Left ventricle myocardium inferior (tissue), 1 donor: ENCODE measurements at regions not wholly inside any gene's neighbourhood (a gene's known extent, or its start where the extent isn't known, plus 50 kb on each side); places are given as distances from the start of the nearest gene placed in this dataset.

Experiments
- DNase-seq: peaks from one replicate; pipeline ENCODE4 v3.0.0-alpha.2; 2020
- H3K27ac ChIP-seq: fragments of 200-600 bp; replicated peaks from 2 replicates; pipeline ENCODE4 v1.8.0; 2021
- H3K27me3 ChIP-seq: fragments of 200-600 bp; 2 replicates; pipeline ENCODE4 v1.8.0; 2021; ENCODE audit warnings: low read depth
- H3K36me3 ChIP-seq: fragments of 200-600 bp; 2 replicates; pipeline ENCODE4 v1.8.0; 2021
- H3K4me1 ChIP-seq: fragments of 200-600 bp; 2 replicates; pipeline ENCODE4 v1.8.0; 2021
- H3K4me3 ChIP-seq: fragments of 200-600 bp; 2 replicates; pipeline ENCODE4 v1.8.0; 2021; ENCODE audit warnings: mild to moderate bottlenecking, moderate library complexity
- H3K9me3 ChIP-seq: fragments of 200-600 bp; replicated peaks from 2 replicates; pipeline ENCODE4 v1.8.0; 2021
- intact Hi-C: fragments of 100-400 bp; cut with micrococcal nuclease; formaldehyde crosslinking; loops from one replicate; pipeline ENCODE4 v1.11.0; 2022
- TF ChIP-seq, protein P1 (sequence below): fragments of 200-600 bp; IDR thresholded peaks from 2 replicates; pipeline ENCODE4 v1.8.0; 2021; ENCODE audit warnings: antibody characterized with exemption, mild to moderate bottlenecking, borderline replicate concordance
- donor health status: DM: no; HTN: yes; CAD: no; lungs with severe emphysema.

- Histone ChIP-seq H3K9me3 (no peaks in the 10 kb centered on the region), H3K4me1 (no peaks in the 10 kb centered on the region), H3K36me3 (no peaks in the 10 kb centered on the region), H3K27me3 (no peaks in the 10 kb centered on the region), H3K4me3 (no peak overlapping the region), H3K27ac (no peak overlapping the region)
- TF ChIP-seq, protein P1, sequence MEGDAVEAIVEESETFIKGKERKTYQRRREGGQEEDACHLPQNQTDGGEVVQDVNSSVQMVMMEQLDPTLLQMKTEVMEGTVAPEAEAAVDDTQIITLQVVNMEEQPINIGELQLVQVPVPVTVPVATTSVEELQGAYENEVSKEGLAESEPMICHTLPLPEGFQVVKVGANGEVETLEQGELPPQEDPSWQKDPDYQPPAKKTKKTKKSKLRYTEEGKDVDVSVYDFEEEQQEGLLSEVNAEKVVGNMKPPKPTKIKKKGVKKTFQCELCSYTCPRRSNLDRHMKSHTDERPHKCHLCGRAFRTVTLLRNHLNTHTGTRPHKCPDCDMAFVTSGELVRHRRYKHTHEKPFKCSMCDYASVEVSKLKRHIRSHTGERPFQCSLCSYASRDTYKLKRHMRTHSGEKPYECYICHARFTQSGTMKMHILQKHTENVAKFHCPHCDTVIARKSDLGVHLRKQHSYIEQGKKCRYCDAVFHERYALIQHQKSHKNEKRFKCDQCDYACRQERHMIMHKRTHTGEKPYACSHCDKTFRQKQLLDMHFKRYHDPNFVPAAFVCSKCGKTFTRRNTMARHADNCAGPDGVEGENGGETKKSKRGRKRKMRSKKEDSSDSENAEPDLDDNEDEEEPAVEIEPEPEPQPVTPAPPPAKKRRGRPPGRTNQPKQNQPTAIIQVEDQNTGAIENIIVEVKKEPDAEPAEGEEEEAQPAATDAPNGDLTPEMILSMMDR, result no peak
- intact Hi-C loops, result no loop called here
- no peak for DNase-seq
Measured at GRCh38 chr18:40415821-40416220, 1539.2 kb upstream of the PIK3C3 start.

DNA sequence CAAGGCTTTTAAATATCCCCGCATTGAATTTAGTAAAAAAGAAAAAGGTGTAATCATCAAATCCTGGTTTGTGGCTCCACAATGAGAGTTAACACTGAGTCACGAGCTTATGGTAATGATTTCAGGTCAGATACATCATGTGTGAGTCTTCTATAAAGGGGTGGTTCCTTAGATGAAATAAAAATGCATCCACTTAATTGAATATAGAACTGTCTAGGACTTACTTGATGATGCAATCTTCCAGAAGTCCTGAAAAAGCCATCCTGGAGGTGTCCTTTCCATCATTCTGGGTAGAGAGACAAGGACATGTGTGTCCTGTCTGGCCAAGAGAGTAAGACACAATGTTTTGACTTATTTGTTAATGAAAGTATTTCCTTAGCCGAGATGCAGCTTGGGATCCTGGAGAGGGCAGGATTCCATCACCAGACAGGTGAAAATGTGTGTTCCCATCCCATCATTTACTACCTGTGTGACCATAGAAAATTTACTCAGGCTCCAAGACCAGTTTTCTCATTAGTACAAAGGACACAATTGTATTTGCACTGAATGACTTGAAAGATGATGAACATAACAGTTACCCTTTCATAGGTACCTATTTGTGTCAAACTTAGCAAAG is 1539.8 kb upstream of the PIK3C3 start:
- intact Hi-C loops, result no loop called here
- no peaks in the 10 kb centered on the region for H3K27me3 ChIP-seq
- TF ChIP-seq, protein P1, result no peak
- H3K27ac ChIP-seq, result no peak overlapping the region
- H3K4me1 ChIP-seq, result no peaks in the 10 kb centered on the region
- no peaks in the 10 kb centered on the region for H3K36me3 ChIP-seq
- H3K9me3 ChIP-seq, result no peaks in the 10 kb centered on the region
- H3K4me3 ChIP-seq, result no peak overlapping the region
- DNase-seq, result no peak

DNA sequence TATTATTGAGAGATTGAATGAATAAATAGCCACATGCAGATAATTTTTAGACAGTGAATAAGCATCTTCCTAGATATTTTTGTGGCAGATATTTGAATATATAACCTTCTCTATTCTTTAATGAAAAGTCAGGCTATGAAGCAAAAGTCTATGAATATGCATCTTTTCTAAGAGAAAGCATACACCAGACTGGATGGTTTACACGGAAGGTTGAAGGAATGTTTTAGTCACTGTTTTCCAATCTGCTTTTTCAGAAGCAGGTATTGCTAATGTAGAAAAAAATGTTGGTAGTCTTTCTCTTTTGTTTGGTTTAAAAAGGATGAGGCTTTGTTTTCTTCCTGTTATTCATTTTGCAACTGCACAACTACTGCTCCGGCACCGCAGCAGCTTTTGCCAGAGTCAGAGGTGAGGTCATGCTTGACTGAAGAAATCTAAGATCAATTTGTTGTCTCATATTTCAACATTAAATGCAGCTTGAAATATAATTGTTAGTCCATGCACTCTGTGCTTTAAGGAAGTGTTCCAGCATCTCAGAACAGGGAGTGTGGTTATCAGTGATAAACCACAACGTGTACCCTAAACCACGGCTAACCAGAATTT is 1540.8 kb upstream of the PIK3C3 start:
- intact Hi-C loops, result no loop called here
- no peak for DNase-seq
- no peaks in the 10 kb centered on the region for H3K27me3 ChIP-seq
- H3K9me3 ChIP-seq, result no peaks in the 10 kb centered on the region
- H3K4me3 ChIP-seq, result no peak overlapping the region
- H3K4me1 ChIP-seq, result no peaks in the 10 kb centered on the region
- TF ChIP-seq, protein P1, result no peak
- H3K27ac ChIP-seq, result no peak overlapping the region
- no peaks in the 10 kb centered on the region for H3K36me3 ChIP-seq

DNA sequence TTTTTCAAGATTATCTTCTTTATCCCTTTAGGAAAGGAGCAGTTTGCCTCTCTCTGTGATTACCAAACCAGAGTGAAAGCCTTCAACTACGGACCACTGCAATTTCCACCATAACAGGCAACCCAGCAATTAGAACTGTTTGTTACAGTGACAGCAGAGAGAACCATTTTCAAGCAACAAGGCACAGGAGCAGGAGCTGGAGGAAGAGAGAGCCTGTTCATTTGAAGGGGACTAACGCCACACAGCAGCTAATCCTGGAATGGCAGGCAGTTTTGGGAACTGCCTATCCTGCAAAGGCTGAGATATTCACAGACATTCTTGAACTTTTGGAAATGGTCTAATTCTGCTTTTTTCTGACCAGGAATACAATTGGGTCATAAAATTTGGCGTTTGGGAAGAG is 1541.9 kb upstream of the PIK3C3 start:
- DNase-seq, result no peak
- no peaks in the 10 kb centered on the region for H3K36me3 ChIP-seq
- H3K27ac ChIP-seq, result no peak overlapping the region
- TF ChIP-seq, protein P1, result peak; percentile 40
- H3K4me3 ChIP-seq, result no peak overlapping the region
- no peaks in the 10 kb centered on the region for H3K27me3 ChIP-seq
- intact Hi-C loops, result no loop called here
- H3K9me3 ChIP-seq, result no peaks in the 10 kb centered on the region
- H3K4me1 ChIP-seq, result no peaks in the 10 kb centered on the region

DNA sequence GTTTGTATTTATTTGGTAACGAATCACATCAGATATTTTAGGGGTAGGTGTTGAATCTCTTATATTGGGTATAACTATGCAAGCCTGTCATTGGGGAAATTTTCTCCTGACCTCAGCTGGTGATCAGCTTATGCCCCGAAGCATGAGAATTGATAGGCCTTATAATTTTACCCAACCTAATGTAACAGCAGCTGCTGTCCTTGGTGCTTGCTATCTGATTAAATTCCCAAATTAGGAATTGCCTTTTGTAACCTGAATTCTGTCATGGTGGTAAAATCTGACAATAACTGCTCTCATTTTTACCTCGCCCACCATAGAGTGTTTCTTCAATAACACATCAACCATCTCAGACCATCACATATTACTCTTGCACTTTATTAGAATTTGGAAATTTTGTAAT is 1542.6 kb upstream of the PIK3C3 start:
- H3K36me3 ChIP-seq, result no peaks in the 10 kb centered on the region
- no peaks in the 10 kb centered on the region for H3K9me3 ChIP-seq
- no peak overlapping the region for H3K4me3 ChIP-seq
- intact Hi-C loops, result no loop called here
- no peaks in the 10 kb centered on the region for H3K27me3 ChIP-seq
- no peak for DNase-seq
- no peak overlapping the region for H3K27ac ChIP-seq
- no peaks in the 10 kb centered on the region for H3K4me1 ChIP-seq
- TF ChIP-seq, protein P1, result no peak
